Liver (tissue), 7 donors: ENCODE measurements at regions not wholly inside any gene's neighbourhood (a gene's known extent, or its start where the extent isn't known, plus 50 kb on each side); places are given as distances from the start of the nearest gene placed in this dataset.

Experiments
- DNase-seq: peaks from one replicate; pipeline ENCODE4 v3.0.0-alpha.2; 2017; ENCODE audit warnings: low spot score
- H3K27ac ChIP-seq, 2 donors: one replicate each; pipeline ENCODE4 v1.7.0; 2013; ENCODE audit warnings: inconsistent platforms in 2 of 2, low read length in 2 of 2, control low read depth in 1 of 2, low read depth in 1 of 2, mild to moderate bottlenecking in 1 of 2
- H3K27me3 ChIP-seq, 4 donors: one replicate each; pipeline versions ENCODE4 v1.6.1 to v1.7.0; 2013; ENCODE audit warnings: low read length in 3 of 4, inconsistent platforms in 1 of 4, mild to moderate bottlenecking in 1 of 4, moderate library complexity in 1 of 4; ENCODE audit not compliant: control insufficient read depth in 4 of 4, insufficient read depth in 4 of 4
- H3K36me3 ChIP-seq, 4 donors: one replicate each; pipeline versions ENCODE4 v1.6.1 to v1.7.0; 2013; ENCODE audit warnings: low read length in 3 of 4, mild to moderate bottlenecking in 3 of 4, low read depth in 1 of 4, moderate library complexity in 1 of 4; ENCODE audit not compliant: control insufficient read depth in 4 of 4, insufficient read depth in 3 of 4
- H3K4me1 ChIP-seq, 4 donors: one replicate each; pipeline versions ENCODE4 v1.6.1 to v1.7.0; 2013; ENCODE audit warnings: low read length in 3 of 4, mild to moderate bottlenecking in 3 of 4, moderate library complexity in 1 of 4; ENCODE audit not compliant: control insufficient read depth in 4 of 4, insufficient read depth in 4 of 4
- H3K4me3 ChIP-seq, 3 donors: one replicate each; pipeline versions ENCODE4 v1.6.1 to v1.7.0; 2013; ENCODE audit warnings: low read length in 3 of 3, control low read depth in 1 of 3, low read depth in 1 of 3, mild to moderate bottlenecking in 1 of 3
- H3K9ac ChIP-seq, 2 donors: one replicate each; pipeline ENCODE4 v1.7.0; 2013; ENCODE audit warnings: low read length in 2 of 2, mild to moderate bottlenecking in 2 of 2, moderate library complexity in 2 of 2, control low read depth in 1 of 2, low read depth in 1 of 2
- H3K9me3 ChIP-seq, 4 donors: one replicate each; pipeline versions ENCODE4 v1.6.1 to v1.7.0; 2013; ENCODE audit warnings: low read length in 3 of 4; ENCODE audit not compliant: control insufficient read depth in 4 of 4
- GABPA ChIP-seq, 2 donors: IDR thresholded peaks in 1 of 2; conservative IDR thresholded peaks in 1 of 2; 2 replicates each; pipeline ENCODE4 v1.6.1; 2016; ENCODE audit warnings: antibody characterized with exemption in 2 of 2, mild to moderate bottlenecking in 1 of 2, moderate library complexity in 1 of 2
- JUND ChIP-seq, 2 donors: IDR thresholded peaks; 2 replicates each; pipeline ENCODE4 v1.6.1; 2016; ENCODE audit warnings: antibody characterized with exemption in 2 of 2
- REST ChIP-seq: IDR thresholded peaks from 2 replicates; pipeline ENCODE4 v1.6.1; 2016; ENCODE audit warnings: antibody characterized with exemption, mild to moderate bottlenecking
- SP1 ChIP-seq: IDR thresholded peaks from 2 replicates; pipeline ENCODE4 v1.6.1; 2018; ENCODE audit warnings: antibody characterized with exemption, mild to moderate bottlenecking
- TAF1 ChIP-seq: conservative IDR thresholded peaks from 2 replicates; pipeline ENCODE4 v1.6.1; 2016; ENCODE audit warnings: antibody characterized with exemption, mild to moderate bottlenecking
- ZBTB33 ChIP-seq: IDR thresholded peaks from 2 replicates; pipeline ENCODE4 v1.6.1; 2016; ENCODE audit warnings: antibody characterized with exemption
- WGBS: extraction: QIAGEN DNeasy Blood & Tissue Kit; methylation state at CpG from one replicate; pipeline ENCODE4 v1.1.7; 2013; 5-methylcytosine and 5-hydroxymethylcytosine counted together
- TF ChIP-seq, protein P1 (sequence below): IDR thresholded peaks from 2 replicates; pipeline ENCODE4 v1.6.1; 2016; ENCODE audit warnings: antibody characterized with exemption
- donor health status: healthy.
- donor health status: healthy.
- donor health status: healthy.
- donor health status: healthy.

- Histone ChIP-seq H3K9ac (no peak overlapping the region), H3K27ac (no peak overlapping the region), H3K4me1 (no peaks in the 10 kb centered on the region), H3K27me3 (no peaks in the 10 kb centered on the region), H3K4me3 (no peak overlapping the region), H3K9me3 (peaks cover 0 to 2% (median 0%) of the 10 kb centered on the region in 4 donors), H3K36me3 (no peaks in the 10 kb centered on the region)
- no peak for DNase-seq
- TF ChIP-seq SP1 (no peak), REST (no peak), TAF1 (no peak), ZBTB33 (no peak), JUND (IDR thresholded peaks at IDR 0.05) (no peak)
Measured at GRCh38 chr4:114316789-114317188, 281.8 kb upstream of the UGT8 start.

DNA sequence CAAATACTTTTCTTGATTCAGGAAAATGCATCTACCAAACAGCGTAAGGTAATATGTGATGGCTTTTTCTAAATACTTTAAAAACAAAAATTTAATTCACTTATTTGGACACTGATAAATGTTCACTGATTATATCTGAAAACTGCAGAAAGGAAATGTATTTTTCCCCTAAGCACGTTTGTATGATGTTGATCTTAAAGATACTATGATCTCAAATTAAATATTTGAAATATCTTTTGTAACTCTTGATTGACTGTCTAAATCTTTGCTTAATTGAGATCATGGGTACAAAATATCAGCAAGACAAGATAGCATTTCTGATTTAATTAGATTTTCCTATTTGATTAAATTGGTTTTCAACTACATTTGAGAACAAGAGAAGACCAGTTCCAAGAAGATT lies 281.0 kb upstream of the UGT8 start:
- Histone ChIP-seq H3K4me1 (no peaks in the 10 kb centered on the region), H3K27ac (no peak overlapping the region), H3K9me3 (peaks cover 0 to 2% (median 0%) of the 10 kb centered on the region in 4 donors), H3K27me3 (no peaks in the 10 kb centered on the region), H3K4me3 (no peak overlapping the region), H3K9ac (no peak overlapping the region), H3K36me3 (no peaks in the 10 kb centered on the region)
- no peak for DNase-seq
- 71% methylated on average over 2 of the region's 2 CpGs for WGBS
- TF ChIP-seq SP1 (no peak), REST (no peak), ZBTB33 (no peak), GABPA (IDR thresholded peaks at IDR 0.05 in 1 of 2, conservative IDR thresholded peaks at IDR 0.05 in 1 of 2) (no peak), TAF1 (no peak)
- TF ChIP-seq, protein P1, sequence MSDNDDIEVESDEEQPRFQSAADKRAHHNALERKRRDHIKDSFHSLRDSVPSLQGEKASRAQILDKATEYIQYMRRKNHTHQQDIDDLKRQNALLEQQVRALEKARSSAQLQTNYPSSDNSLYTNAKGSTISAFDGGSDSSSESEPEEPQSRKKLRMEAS, result no peak
